Testis (tissue), 2 donors: ENCODE measurements at regions not wholly inside any gene's neighbourhood (a gene's known extent, or its start where the extent isn't known, plus 50 kb on each side); places are given as distances from the start of the nearest gene placed in this dataset.
"Not testable (repeated sequence)": the region's sequence is repeated elsewhere in the genome, so short reads cannot be mapped to it uniquely, and the experiment has no call there.

Source experiments
- POLR2A ChIP-seq: fragments of 450-650 bp; IDR thresholded peaks from one replicate; pipeline ENCODE4 v1.6.1; 2017; ENCODE audit warnings: antibody characterized with exemption, mild to moderate bottlenecking, moderate library complexity
- TF ChIP-seq, protein P1 (sequence below), 3 experiments: fragments of 450-650 bp in 2 of 3; fragments of 200-600 bp in 1 of 3; sonication (generic) in 1 of 3; IDR thresholded peaks; one replicate each; pipeline ENCODE4 v1.5.1; 2016 to 2019; ENCODE audit warnings: antibody characterized with exemption in 3 of 3, mild to moderate bottlenecking in 2 of 3, moderate library complexity in 1 of 3

- TF ChIP-seq, protein P1, sequence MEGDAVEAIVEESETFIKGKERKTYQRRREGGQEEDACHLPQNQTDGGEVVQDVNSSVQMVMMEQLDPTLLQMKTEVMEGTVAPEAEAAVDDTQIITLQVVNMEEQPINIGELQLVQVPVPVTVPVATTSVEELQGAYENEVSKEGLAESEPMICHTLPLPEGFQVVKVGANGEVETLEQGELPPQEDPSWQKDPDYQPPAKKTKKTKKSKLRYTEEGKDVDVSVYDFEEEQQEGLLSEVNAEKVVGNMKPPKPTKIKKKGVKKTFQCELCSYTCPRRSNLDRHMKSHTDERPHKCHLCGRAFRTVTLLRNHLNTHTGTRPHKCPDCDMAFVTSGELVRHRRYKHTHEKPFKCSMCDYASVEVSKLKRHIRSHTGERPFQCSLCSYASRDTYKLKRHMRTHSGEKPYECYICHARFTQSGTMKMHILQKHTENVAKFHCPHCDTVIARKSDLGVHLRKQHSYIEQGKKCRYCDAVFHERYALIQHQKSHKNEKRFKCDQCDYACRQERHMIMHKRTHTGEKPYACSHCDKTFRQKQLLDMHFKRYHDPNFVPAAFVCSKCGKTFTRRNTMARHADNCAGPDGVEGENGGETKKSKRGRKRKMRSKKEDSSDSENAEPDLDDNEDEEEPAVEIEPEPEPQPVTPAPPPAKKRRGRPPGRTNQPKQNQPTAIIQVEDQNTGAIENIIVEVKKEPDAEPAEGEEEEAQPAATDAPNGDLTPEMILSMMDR (IDR thresholded peaks at IDR 0.05), result not testable (repeated sequence)
- TF ChIP-seq POLR2A, result not testable (repeated sequence)
Measured at GRCh38 chr7:119745280-119745679, 527.7 kb upstream of the KCND2 start.
